ENCODE measurements at regions not wholly inside any gene's neighbourhood (a gene's known extent, or its start where the extent isn't known, plus 50 kb on each side); places are given as distances from the start of the nearest gene placed in this dataset.

DNA sequence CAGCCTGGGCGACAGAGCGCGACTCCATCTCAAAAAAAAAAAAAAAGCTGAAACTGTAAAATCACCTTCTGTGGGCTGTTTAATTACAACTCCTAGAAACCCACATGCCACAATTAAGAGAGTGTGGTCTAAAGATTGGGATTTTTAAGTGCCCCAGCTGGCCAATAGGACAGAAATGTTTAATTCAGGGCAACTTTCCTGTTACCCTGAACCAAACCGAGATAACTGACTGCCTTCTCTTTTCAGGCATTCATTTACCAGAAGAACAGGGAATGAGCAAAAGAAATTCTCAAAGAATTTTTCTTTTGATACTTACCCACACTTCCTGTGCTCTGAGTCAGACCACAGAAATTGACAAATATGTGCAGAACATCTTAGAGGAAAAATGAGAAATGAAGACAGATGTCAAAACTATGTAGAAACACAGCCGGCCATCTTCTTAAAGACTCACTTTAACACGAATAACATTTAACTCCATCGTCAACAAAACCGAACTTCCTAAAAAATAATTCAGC is 221.3 kb upstream of the DAPK1 start:
- TF ChIP-seq, protein P1, sequence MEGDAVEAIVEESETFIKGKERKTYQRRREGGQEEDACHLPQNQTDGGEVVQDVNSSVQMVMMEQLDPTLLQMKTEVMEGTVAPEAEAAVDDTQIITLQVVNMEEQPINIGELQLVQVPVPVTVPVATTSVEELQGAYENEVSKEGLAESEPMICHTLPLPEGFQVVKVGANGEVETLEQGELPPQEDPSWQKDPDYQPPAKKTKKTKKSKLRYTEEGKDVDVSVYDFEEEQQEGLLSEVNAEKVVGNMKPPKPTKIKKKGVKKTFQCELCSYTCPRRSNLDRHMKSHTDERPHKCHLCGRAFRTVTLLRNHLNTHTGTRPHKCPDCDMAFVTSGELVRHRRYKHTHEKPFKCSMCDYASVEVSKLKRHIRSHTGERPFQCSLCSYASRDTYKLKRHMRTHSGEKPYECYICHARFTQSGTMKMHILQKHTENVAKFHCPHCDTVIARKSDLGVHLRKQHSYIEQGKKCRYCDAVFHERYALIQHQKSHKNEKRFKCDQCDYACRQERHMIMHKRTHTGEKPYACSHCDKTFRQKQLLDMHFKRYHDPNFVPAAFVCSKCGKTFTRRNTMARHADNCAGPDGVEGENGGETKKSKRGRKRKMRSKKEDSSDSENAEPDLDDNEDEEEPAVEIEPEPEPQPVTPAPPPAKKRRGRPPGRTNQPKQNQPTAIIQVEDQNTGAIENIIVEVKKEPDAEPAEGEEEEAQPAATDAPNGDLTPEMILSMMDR (IDR thresholded peaks at IDR 0.05), result no peak
- TF ChIP-seq POLR2A (IDR thresholded peaks at IDR 0.05), result no peak

Data from testis (tissue), 2 donors.